H1 (cell line): ENCODE measurements at regions not wholly inside any gene's neighbourhood (a gene's known extent, or its start where the extent isn't known, plus 50 kb on each side); places are given as distances from the start of the nearest gene placed in this dataset.

Source experiments
- FOSL1 ChIP-seq: IDR thresholded peaks from 2 replicates; pipeline ENCODE4 v1.6.1; 2011; ENCODE audit warnings: mild to moderate bottlenecking, low read depth, low read length, moderate library complexity; ENCODE audit not compliant: insufficient read depth
- HDAC6 ChIP-seq: IDR thresholded peaks from one replicate; pipeline ENCODE4 v1.7.1; 2012; ENCODE audit warnings: low read depth, mild to moderate bottlenecking, inconsistent platforms, low read length, moderate library complexity
- RBBP5 ChIP-seq: IDR thresholded peaks from 2 replicates; pipeline ENCODE4 v1.7.1; 2012; ENCODE audit warnings: low read depth, mild to moderate bottlenecking, inconsistent platforms, low read length, moderate library complexity, borderline replicate concordance
- SP4 ChIP-seq: IDR thresholded peaks from 2 replicates; pipeline ENCODE4 v1.6.1; 2012; ENCODE audit warnings: low read length, inconsistent platforms
- TF ChIP-seq, protein P1 (sequence below): fragments of 300-600 bp; sonication (generic); IDR thresholded peaks from 2 replicates; pipeline ENCODE4 v1.7.1; 2012; ENCODE audit warnings: low read length, moderate library complexity, mild to moderate bottlenecking, inconsistent platforms; ENCODE audit not compliant: insufficient replicate concordance

DNA sequence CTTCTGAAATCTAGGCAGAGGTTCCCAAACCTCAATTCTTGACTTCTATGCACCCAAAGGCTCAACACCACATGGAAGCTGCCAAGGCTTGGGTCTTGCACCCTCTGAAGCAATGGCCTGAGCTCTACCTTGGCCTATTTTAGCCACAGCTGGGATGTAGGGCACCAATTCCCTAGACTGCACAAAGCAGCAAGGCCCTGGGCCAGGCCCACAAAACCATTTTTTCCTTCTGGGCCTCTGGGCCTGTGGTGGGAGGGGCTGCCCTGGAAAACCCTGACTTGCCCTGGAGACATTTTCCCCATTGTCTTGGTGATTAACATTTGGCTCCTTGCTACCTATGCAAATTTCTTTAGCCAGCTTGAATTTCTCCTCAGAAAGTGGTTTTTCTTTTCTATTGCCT lies 315.2 kb downstream of the DCDC2C start (continued):
- TF ChIP-seq, protein P1, sequence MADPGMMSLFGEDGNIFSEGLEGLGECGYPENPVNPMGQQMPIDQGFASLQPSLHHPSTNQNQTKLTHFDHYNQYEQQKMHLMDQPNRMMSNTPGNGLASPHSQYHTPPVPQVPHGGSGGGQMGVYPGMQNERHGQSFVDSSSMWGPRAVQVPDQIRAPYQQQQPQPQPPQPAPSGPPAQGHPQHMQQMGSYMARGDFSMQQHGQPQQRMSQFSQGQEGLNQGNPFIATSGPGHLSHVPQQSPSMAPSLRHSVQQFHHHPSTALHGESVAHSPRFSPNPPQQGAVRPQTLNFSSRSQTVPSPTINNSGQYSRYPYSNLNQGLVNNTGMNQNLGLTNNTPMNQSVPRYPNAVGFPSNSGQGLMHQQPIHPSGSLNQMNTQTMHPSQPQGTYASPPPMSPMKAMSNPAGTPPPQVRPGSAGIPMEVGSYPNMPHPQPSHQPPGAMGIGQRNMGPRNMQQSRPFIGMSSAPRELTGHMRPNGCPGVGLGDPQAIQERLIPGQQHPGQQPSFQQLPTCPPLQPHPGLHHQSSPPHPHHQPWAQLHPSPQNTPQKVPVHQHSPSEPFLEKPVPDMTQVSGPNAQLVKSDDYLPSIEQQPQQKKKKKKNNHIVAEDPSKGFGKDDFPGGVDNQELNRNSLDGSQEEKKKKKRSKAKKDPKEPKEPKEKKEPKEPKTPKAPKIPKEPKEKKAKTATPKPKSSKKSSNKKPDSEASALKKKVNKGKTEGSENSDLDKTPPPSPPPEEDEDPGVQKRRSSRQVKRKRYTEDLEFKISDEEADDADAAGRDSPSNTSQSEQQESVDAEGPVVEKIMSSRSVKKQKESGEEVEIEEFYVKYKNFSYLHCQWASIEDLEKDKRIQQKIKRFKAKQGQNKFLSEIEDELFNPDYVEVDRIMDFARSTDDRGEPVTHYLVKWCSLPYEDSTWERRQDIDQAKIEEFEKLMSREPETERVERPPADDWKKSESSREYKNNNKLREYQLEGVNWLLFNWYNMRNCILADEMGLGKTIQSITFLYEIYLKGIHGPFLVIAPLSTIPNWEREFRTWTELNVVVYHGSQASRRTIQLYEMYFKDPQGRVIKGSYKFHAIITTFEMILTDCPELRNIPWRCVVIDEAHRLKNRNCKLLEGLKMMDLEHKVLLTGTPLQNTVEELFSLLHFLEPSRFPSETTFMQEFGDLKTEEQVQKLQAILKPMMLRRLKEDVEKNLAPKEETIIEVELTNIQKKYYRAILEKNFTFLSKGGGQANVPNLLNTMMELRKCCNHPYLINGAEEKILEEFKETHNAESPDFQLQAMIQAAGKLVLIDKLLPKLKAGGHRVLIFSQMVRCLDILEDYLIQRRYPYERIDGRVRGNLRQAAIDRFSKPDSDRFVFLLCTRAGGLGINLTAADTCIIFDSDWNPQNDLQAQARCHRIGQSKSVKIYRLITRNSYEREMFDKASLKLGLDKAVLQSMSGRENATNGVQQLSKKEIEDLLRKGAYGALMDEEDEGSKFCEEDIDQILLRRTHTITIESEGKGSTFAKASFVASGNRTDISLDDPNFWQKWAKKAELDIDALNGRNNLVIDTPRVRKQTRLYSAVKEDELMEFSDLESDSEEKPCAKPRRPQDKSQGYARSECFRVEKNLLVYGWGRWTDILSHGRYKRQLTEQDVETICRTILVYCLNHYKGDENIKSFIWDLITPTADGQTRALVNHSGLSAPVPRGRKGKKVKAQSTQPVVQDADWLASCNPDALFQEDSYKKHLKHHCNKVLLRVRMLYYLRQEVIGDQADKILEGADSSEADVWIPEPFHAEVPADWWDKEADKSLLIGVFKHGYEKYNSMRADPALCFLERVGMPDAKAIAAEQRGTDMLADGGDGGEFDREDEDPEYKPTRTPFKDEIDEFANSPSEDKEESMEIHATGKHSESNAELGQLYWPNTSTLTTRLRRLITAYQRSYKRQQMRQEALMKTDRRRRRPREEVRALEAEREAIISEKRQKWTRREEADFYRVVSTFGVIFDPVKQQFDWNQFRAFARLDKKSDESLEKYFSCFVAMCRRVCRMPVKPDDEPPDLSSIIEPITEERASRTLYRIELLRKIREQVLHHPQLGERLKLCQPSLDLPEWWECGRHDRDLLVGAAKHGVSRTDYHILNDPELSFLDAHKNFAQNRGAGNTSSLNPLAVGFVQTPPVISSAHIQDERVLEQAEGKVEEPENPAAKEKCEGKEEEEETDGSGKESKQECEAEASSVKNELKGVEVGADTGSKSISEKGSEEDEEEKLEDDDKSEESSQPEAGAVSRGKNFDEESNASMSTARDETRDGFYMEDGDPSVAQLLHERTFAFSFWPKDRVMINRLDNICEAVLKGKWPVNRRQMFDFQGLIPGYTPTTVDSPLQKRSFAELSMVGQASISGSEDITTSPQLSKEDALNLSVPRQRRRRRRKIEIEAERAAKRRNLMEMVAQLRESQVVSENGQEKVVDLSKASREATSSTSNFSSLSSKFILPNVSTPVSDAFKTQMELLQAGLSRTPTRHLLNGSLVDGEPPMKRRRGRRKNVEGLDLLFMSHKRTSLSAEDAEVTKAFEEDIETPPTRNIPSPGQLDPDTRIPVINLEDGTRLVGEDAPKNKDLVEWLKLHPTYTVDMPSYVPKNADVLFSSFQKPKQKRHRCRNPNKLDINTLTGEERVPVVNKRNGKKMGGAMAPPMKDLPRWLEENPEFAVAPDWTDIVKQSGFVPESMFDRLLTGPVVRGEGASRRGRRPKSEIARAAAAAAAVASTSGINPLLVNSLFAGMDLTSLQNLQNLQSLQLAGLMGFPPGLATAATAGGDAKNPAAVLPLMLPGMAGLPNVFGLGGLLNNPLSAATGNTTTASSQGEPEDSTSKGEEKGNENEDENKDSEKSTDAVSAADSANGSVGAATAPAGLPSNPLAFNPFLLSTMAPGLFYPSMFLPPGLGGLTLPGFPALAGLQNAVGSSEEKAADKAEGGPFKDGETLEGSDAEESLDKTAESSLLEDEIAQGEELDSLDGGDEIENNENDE, result no peak
- TF ChIP-seq FOSL1 (no peak), HDAC6 (no peak), SP4 (no peak), RBBP5 (no peak)
